ENCODE measurements at regions not wholly inside any gene's neighbourhood (a gene's known extent, or its start where the extent isn't known, plus 50 kb on each side); places are given as distances from the start of the nearest gene placed in this dataset.

GRCh38 chr1:221557013-221557412 lies 184.9 kb downstream of the DUSP10 start:
- TF ChIP-seq CTCF (conservative IDR thresholded peaks at IDR 0.05; ENCODE audit: low read depth, low read length) = no peak
- TF ChIP-seq EZH2 (IDR thresholded peaks at IDR 0.05; ENCODE audit: low read length, unreplicated experiment) = no peak

Data from PC-3 (cell line).